A549 (cell line): ENCODE measurements at regions not wholly inside any gene's neighbourhood (a gene's known extent, or its start where the extent isn't known, plus 50 kb on each side); places are given as distances from the start of the nearest gene placed in this dataset.

Experiments
- ATAC-seq, 2 experiments: fragments of 200-7000 bp in 1 of 2; fragments of >200 bp in 1 of 2; cut with Nextera tagmentation in 1 of 2; cut with Tn5 transposase in 1 of 2; 3 replicates each; pipeline versions ENCODE4 v1.8.0 to v1.9.1; 2018 to 2020; ENCODE audit warnings: mild to moderate bottlenecking in 1 of 2, moderate library complexity in 1 of 2
- CTCF ChIA-PET: fragments of 300-600 bp; sonication (Branson Sonifier 250); formaldehyde crosslinking; extraction: SDS; loops from one replicate; lab custom pipeline; 2021; ENCODE audit warnings: antibody characterized with exemption, inconsistent platforms; lab: Yijun Ruan, JAX
- POLR2A ChIA-PET: fragments of 350-600 bp; formaldehyde crosslinking; extraction: SDS; loops from one replicate; lab custom pipeline; 2021; ENCODE audit warnings: antibody characterized with exemption, inconsistent platforms; lab: Yijun Ruan, JAX
- DNase-seq, 2 experiments: peaks; one replicate each; pipeline versions ENCODE4 v3.0.0 to v3.0.0-alpha.2; 2011 to 2016; ENCODE audit warnings: low read depth in 1 of 2, low spot score in 1 of 2
- FAIRE-seq: peaks from 2 replicates; lab custom pipeline; 2011; peaks lifted over from hg19 to GRCh38; lab: Jason Lieb, UNC
- H3K27ac ChIP-seq, 2 experiments: fragments of >200 bp; sonication (Bioruptor Twin); formaldehyde crosslinking; 3 replicates each; pipeline ENCODE4 v1.5.1; 2016 to 2017
- H3K4me1 ChIP-seq: fragments of >200 bp; sonication (Bioruptor Twin); formaldehyde crosslinking; 3 replicates; pipeline ENCODE4 v1.6.1; 2016
- H3K4me2 ChIP-seq: fragments of >200 bp; sonication (Bioruptor Twin); formaldehyde crosslinking; 3 replicates; pipeline ENCODE4 v1.6.1; 2016
- H3K4me3 ChIP-seq: fragments of >200 bp; sonication (Bioruptor Twin); formaldehyde crosslinking; 3 replicates; pipeline ENCODE4 v1.5.1; 2016
- H3K9me3 ChIP-seq: fragments of >200 bp; sonication (Bioruptor Twin); formaldehyde crosslinking; 3 replicates; pipeline ENCODE4 v1.6.1; 2016
- CHD2 ChIP-seq: fragments of 150-350 bp; IDR thresholded peaks from 2 replicates; pipeline ENCODE4 v1.6.1; 2014; ENCODE audit warnings: low read length; ENCODE audit not compliant: partially characterized antibody
- E2F6 ChIP-seq: IDR thresholded peaks from 2 replicates; pipeline ENCODE4 v1.6.1; 2012; ENCODE audit warnings: low read depth, borderline replicate concordance
- FOSB ChIP-seq: fragments of 250-450 bp; sonication (Bioruptor Pico); IDR thresholded peaks from 2 replicates; pipeline ENCODE4 v1.5.0; 2020; ENCODE audit warnings: mild to moderate bottlenecking, moderate library complexity
- HOXB13 ChIP-seq: fragments of 250-450 bp; sonication (Bioruptor Pico); IDR thresholded peaks from 2 replicates; pipeline ENCODE4 v1.5.0; 2020; ENCODE audit warnings: low read depth, mild to moderate bottlenecking, moderate library complexity
- HOXB5 ChIP-seq: fragments of 250-450 bp; sonication (Bioruptor Pico); IDR thresholded peaks from 2 replicates; pipeline ENCODE4 v1.5.0; 2020; ENCODE audit warnings: mild to moderate bottlenecking, moderate library complexity
- JUN ChIP-seq, 2 experiments: fragments of >200 bp; sonication (Bioruptor Twin); formaldehyde crosslinking; IDR thresholded peaks; 2 replicates in 1 of 2; 3 replicates in 1 of 2; pipeline ENCODE4 v1.6.1; 2016 to 2017
- JUNB ChIP-seq: fragments of >200 bp; sonication (Bioruptor Twin); formaldehyde crosslinking; IDR thresholded peaks from 2 replicates; pipeline ENCODE4 v1.6.1; 2016
- KDM5A ChIP-seq: fragments of 200-600 bp; sonication (generic); IDR thresholded peaks from 2 replicates; pipeline ENCODE4 v1.6.1; 2016; ENCODE audit warnings: antibody characterized with exemption, mild to moderate bottlenecking
- MAFK ChIP-seq: fragments of 450-650 bp; IDR thresholded peaks from 2 replicates; pipeline ENCODE4 v1.6.1; 2014; ENCODE audit not compliant: partially characterized antibody
- MAX ChIP-seq: IDR thresholded peaks from 2 replicates; pipeline ENCODE4 v1.6.1; 2012
- MAZ ChIP-seq: fragments of 150-350 bp; IDR thresholded peaks from 2 replicates; pipeline ENCODE4 v1.6.1; 2014; ENCODE audit warnings: antibody characterized with exemption, low read depth, low read length, borderline replicate concordance
- MYC ChIP-seq: IDR thresholded peaks from 2 replicates; pipeline ENCODE4 v1.6.1; 2012; ENCODE audit warnings: mild to moderate bottlenecking, inconsistent platforms, low read length, improper control_type of control experiment, borderline replicate concordance
- PHF8 ChIP-seq: fragments of 200-600 bp; sonication (generic); IDR thresholded peaks from 2 replicates; pipeline ENCODE4 v1.6.1; 2016; ENCODE audit warnings: low read depth, mild to moderate bottlenecking, antibody characterized with exemption, moderate library complexity, borderline replicate concordance
- REST ChIP-seq: fragments of 200-600 bp; sonication (generic); IDR thresholded peaks from 2 replicates; pipeline ENCODE4 v1.6.1; 2016; ENCODE audit warnings: antibody characterized with exemption, mild to moderate bottlenecking, moderate library complexity
- SMC3 ChIP-seq: fragments of >200 bp; sonication (Bioruptor Twin); formaldehyde crosslinking; IDR thresholded peaks from 3 replicates; pipeline ENCODE4 v1.6.1; 2018; ENCODE audit warnings: inconsistent platforms
- TP53 ChIP-seq: fragments of 250-450 bp; sonication (Bioruptor Pico); IDR thresholded peaks from 2 replicates; pipeline ENCODE4 v1.5.0; 2021; ENCODE audit warnings: mild to moderate bottlenecking, moderate library complexity
- USF2 ChIP-seq: fragments of 450-650 bp; IDR thresholded peaks from 2 replicates; pipeline ENCODE4 v1.6.1; 2014; ENCODE audit warnings: antibody characterized with exemption
- ZFP36 ChIP-seq: fragments of 450-650 bp; IDR thresholded peaks from 2 replicates; pipeline ENCODE4 v1.6.1; 2014; ENCODE audit warnings: borderline replicate concordance; ENCODE audit not compliant: partially characterized antibody
- ZSCAN20 ChIP-seq: fragments of 250-450 bp; sonication (Bioruptor Pico); IDR thresholded peaks from 2 replicates; pipeline ENCODE4 v1.8.0; 2022; ENCODE audit warnings: mild to moderate bottlenecking, moderate library complexity
- WGBS: methylation state at CpG from one replicate; pipeline ENCODE4 v1.1.6; 2017; ENCODE audit errors: missing lambda C conversion rate; 5-methylcytosine and 5-hydroxymethylcytosine counted together

- Histone ChIP-seq H3K27ac (no peak overlapping the region), H3K4me2 (no peak overlapping the region), H3K4me3 (no peak overlapping the region), H3K4me1 (no peaks in the 10 kb centered on the region), H3K9me3 (no peaks in the 10 kb centered on the region)
- ATAC-seq (no peak), DNase-seq (no peak), FAIRE-seq (no peak)
- CTCF ChIA-PET: no interaction called here
- POLR2A ChIA-PET: no interaction called here
- 19% methylated on average over 2 of the region's 3 CpGs for WGBS
- TF ChIP-seq ZSCAN20 (CRISPR knock-in tag) (no peak), USF2 (no peak), ZFP36 (no peak), JUN (IDR thresholded peaks at IDR 0.05) (no peak), E2F6 (no peak), MYC (no peak), HOXB13 (CRISPR knock-in tag) (no peak), JUNB (no peak), MAFK (no peak), KDM5A (no peak)
These were observed 283.0 kb downstream of the HTR1B start for GRCh38 chr6:77180326-77180725.

- no peak for TF ChIP-seq JUN (IDR thresholded peaks at IDR 0.05)
- TF ChIP-seq FOSB (CRISPR knock-in tag): no peak
- TF ChIP-seq TP53 (CRISPR knock-in tag): no peak
- no peak for TF ChIP-seq PHF8
- no peak for TF ChIP-seq REST
- TF ChIP-seq MAX: no peak
- no peaks in the 10 kb centered on the region for H3K4me1 ChIP-seq
- ChIA-PET CTCF (no interaction called here), POLR2A (no interaction called here)
- H3K27ac ChIP-seq: no peak overlapping the region
- DNase-seq (no peak), FAIRE-seq (no peak), ATAC-seq (no peak)
- no peak overlapping the region for H3K4me2 ChIP-seq
- no peaks in the 10 kb centered on the region for H3K9me3 ChIP-seq
- WGBS: 30% methylated on average over 2 of the region's 2 CpGs
- no peak overlapping the region for H3K4me3 ChIP-seq
These were observed 284.5 kb downstream of the HTR1B start for GRCh38 chr6:77178821-77179220.

GRCh38 chr6:77177470-77177869 is 285.8 kb downstream of the HTR1B start:
- H3K4me1 ChIP-seq: no peaks in the 10 kb centered on the region
- TF ChIP-seq SMC3: no peak
- no peak for TF ChIP-seq CHD2
- TF ChIP-seq MAZ: no peak
- TF ChIP-seq FOSB (CRISPR knock-in tag): no peak
- no peak for TF ChIP-seq HOXB5 (CRISPR knock-in tag)
- TF ChIP-seq MAX: no peak
- DNase-seq (no peak), FAIRE-seq (no peak), ATAC-seq (no peak)
- no peak overlapping the region for H3K4me2 ChIP-seq
- H3K27ac ChIP-seq: no peak overlapping the region
- POLR2A ChIA-PET: no interaction called here
- CTCF ChIA-PET: no interaction called here
- no peak overlapping the region for H3K4me3 ChIP-seq
- H3K9me3 ChIP-seq: no peaks in the 10 kb centered on the region
